ENCODE measurements at regions not wholly inside any gene's neighbourhood (a gene's known extent, or its start where the extent isn't known, plus 50 kb on each side); places are given as distances from the start of the nearest gene placed in this dataset.

GRCh38 chr11:71201936-71202597 is 50.3 kb downstream of the SHANK2 start:
- intact Hi-C loops (cut with DNase I), result no loop called here
- no peaks in the 10 kb centered on the region for H3K9me3 ChIP-seq

GRCh38 chr11:71201231-71201630 is 51.1 kb downstream of the SHANK2 start:
- intact Hi-C loops (cut with DNase I), result no loop called here
- Histone ChIP-seq H3K36me3 (no peaks in the 10 kb centered on the region), H3K9me3 (no peaks in the 10 kb centered on the region), H3K4me1 (replicated peaks) (no peaks in the 10 kb centered on the region), H3K27ac (no peak overlapping the region), H3K4me3 (no peak overlapping the region), H3K27me3 (replicated peaks; ENCODE audit: insufficient read depth) (no peaks in the 10 kb centered on the region)
- 96% methylated on average over 17 of the region's 20 CpGs for WGBS
- TF ChIP-seq POLR2A (IDR thresholded peaks at IDR 0.05), result no peak
- no peak for TF ChIP-seq CTCF (IDR thresholded peaks at IDR 0.05)
- no peak for TF ChIP-seq POLR2AphosphoS5 (IDR thresholded peaks at IDR 0.05)
- no peak for DNase-seq (ENCODE audit: low spot score)

More at GRCh38 chr11:71201936-71202597, 50.3 kb downstream of the SHANK2 start:
- WGBS, result 92% methylated on average over 6 of the region's 6 CpGs
- no peaks in the 10 kb centered on the region for H3K4me1 ChIP-seq (replicated peaks)
- DNase-seq (ENCODE audit: low spot score), result no peak
- H3K4me3 ChIP-seq, result no peak overlapping the region
- H3K36me3 ChIP-seq, result no peaks in the 10 kb centered on the region
- TF ChIP-seq CTCF (IDR thresholded peaks at IDR 0.05) (no peak), POLR2AphosphoS5 (IDR thresholded peaks at IDR 0.05) (no peak), POLR2A (IDR thresholded peaks at IDR 0.05) (no peak)
- no peak overlapping the region for H3K27ac ChIP-seq
- H3K27me3 ChIP-seq (replicated peaks; ENCODE audit: insufficient read depth), result no peaks in the 10 kb centered on the region

DNA sequence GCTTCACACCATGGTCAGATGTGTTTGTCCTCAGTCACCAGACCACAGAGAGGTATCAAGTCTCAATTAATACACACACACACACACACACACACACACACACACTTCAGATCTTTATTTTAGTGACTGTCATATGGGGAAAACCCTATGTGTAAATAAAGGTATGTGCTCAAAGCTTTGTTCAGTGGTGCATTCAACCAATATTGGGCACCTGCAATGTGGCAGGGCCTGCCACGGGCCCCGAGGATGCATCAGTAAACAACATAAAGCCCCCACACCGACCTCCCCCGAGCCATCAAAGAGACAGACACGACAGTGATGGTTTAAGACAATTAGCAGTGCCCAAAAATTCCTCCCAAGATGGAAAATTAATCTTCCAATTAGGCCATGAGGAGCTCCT is 51.6 kb downstream of the SHANK2 start:
- no peaks in the 10 kb centered on the region for H3K4me1 ChIP-seq (replicated peaks)
- TF ChIP-seq POLR2AphosphoS5 (IDR thresholded peaks at IDR 0.05) (no peak), CTCF (IDR thresholded peaks at IDR 0.05) (no peak), POLR2A (IDR thresholded peaks at IDR 0.05) (no peak)
- H3K4me3 ChIP-seq, result no peak overlapping the region
- WGBS, result 85% methylated on average over 5 of the region's 5 CpGs
- intact Hi-C loops (cut with DNase I), result no loop called here
- no peaks in the 10 kb centered on the region for H3K9me3 ChIP-seq
- H3K27ac ChIP-seq, result no peak overlapping the region
- DNase-seq (ENCODE audit: low spot score), result no peak
- no peaks in the 10 kb centered on the region for H3K27me3 ChIP-seq (replicated peaks; ENCODE audit: insufficient read depth)
- H3K36me3 ChIP-seq, result no peaks in the 10 kb centered on the region

GRCh38 chr11:71200172-71200716 is 52.1 kb downstream of the SHANK2 start:
- no peak for DNase-seq (ENCODE audit: low spot score)
- H3K27me3 ChIP-seq (replicated peaks; ENCODE audit: insufficient read depth), result no peaks in the 10 kb centered on the region
- intact Hi-C loops (cut with DNase I), result no loop called here
- no peaks in the 10 kb centered on the region for H3K4me1 ChIP-seq (replicated peaks)
- no peaks in the 10 kb centered on the region for H3K9me3 ChIP-seq
- WGBS, result 86% methylated on average over 9 of the region's 9 CpGs
- no peak overlapping the region for H3K4me3 ChIP-seq
- H3K27ac ChIP-seq, result no peak overlapping the region
- no peaks in the 10 kb centered on the region for H3K36me3 ChIP-seq
- TF ChIP-seq CTCF (IDR thresholded peaks at IDR 0.05) (no peak), POLR2A (IDR thresholded peaks at IDR 0.05) (no peak), POLR2AphosphoS5 (IDR thresholded peaks at IDR 0.05) (no peak)

GRCh38 chr11:71199226-71199820 is 53.1 kb downstream of the SHANK2 start:
- no peak for DNase-seq (ENCODE audit: low spot score)
- 86% methylated on average over 20 of the region's 20 CpGs for WGBS

More at GRCh38 chr11:71199226-71199820, 53.1 kb downstream of the SHANK2 start:
- no peaks in the 10 kb centered on the region for H3K9me3 ChIP-seq
- H3K4me3 ChIP-seq, result no peak overlapping the region
- no peaks in the 10 kb centered on the region for H3K36me3 ChIP-seq
- intact Hi-C loops (cut with DNase I), result no loop called here
- no peak overlapping the region for H3K27ac ChIP-seq
- no peaks in the 10 kb centered on the region for H3K4me1 ChIP-seq (replicated peaks)
- H3K27me3 ChIP-seq (replicated peaks; ENCODE audit: insufficient read depth), result no peaks in the 10 kb centered on the region
- TF ChIP-seq CTCF (IDR thresholded peaks at IDR 0.05) (no peak), POLR2AphosphoS5 (IDR thresholded peaks at IDR 0.05) (no peak), POLR2A (IDR thresholded peaks at IDR 0.05) (no peak)
